ENCODE measurements at regions not wholly inside any gene's neighbourhood (a gene's known extent, or its start where the extent isn't known, plus 50 kb on each side); places are given as distances from the start of the nearest gene placed in this dataset.

- WGBS: 90% methylated on average over 1 of the region's 1 CpG
Observed at GRCh38 chr9:115195912-115196311, 78.0 kb upstream of the TNC start.

DNA sequence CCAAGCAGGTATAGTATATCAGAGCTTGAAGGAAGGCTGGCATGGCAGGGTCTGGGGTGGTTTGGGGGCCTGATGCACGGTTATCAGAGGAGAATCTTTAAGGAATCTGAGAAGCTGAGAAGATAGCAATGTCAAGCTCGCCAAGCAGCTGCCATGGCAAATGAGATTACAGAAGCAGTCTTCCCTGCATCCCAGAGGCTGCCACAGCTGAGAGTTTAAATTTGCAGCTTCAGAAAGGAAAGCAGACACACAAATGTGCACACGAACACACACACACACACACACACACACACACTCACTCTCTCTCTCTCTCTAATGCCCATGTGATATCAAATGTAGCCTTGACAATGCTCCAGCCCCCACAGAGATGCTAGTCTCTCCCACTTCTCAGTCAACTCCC is 79.0 kb upstream of the TNC start:
- no peak overlapping the region for H3K4me3 ChIP-seq (ENCODE audit: low read depth in 1 of 3, low read length in 3 of 3)
- no peak for TF ChIP-seq REST (IDR thresholded peaks at IDR 0.05)
- TF ChIP-seq SP1 (IDR thresholded peaks at IDR 0.05): no peak
- no peak for TF ChIP-seq YY1 (IDR thresholded peaks at IDR 0.05)
- TF ChIP-seq NR2F2 (IDR thresholded peaks at IDR 0.05): no peak
- TF ChIP-seq GABPA (IDR thresholded peaks at IDR 0.05 in 1 of 2, conservative IDR thresholded peaks at IDR 0.05 in 1 of 2): no peak
- no peak for TF ChIP-seq TAF1 (conservative IDR thresholded peaks at IDR 0.05)
- H3K36me3 ChIP-seq (ENCODE audit: control insufficient read depth in 4 of 4, insufficient read depth in 3 of 4, low read depth in 1 of 4, low read length in 3 of 4): no peaks in the 10 kb centered on the region
- WGBS: 58% methylated on average over 3 of the region's 3 CpGs
- no peaks in the 10 kb centered on the region for H3K27me3 ChIP-seq (ENCODE audit: control insufficient read depth in 4 of 4, insufficient read depth in 4 of 4, low read length in 3 of 4)
- H3K9ac ChIP-seq (ENCODE audit: low read depth in 1 of 2, low read length in 2 of 2): no peak overlapping the region
- no peaks in the 10 kb centered on the region for H3K4me1 ChIP-seq (ENCODE audit: control insufficient read depth in 4 of 4, insufficient read depth in 4 of 4, low read length in 3 of 4)
- no peak overlapping the region for H3K27ac ChIP-seq (ENCODE audit: low read depth in 1 of 2, low read length in 2 of 2)
- H3K9me3 ChIP-seq (ENCODE audit: control insufficient read depth in 4 of 4, low read length in 3 of 4): no peaks in the 10 kb centered on the region
- DNase-seq (ENCODE audit: low spot score): no peak

More at GRCh38 chr9:115195912-115196311, 78.0 kb upstream of the TNC start:
- no peaks in the 10 kb centered on the region for H3K4me1 ChIP-seq (ENCODE audit: control insufficient read depth in 4 of 4, insufficient read depth in 4 of 4, low read length in 3 of 4)
- no peak overlapping the region for H3K27ac ChIP-seq (ENCODE audit: low read depth in 1 of 2, low read length in 2 of 2)
- no peaks in the 10 kb centered on the region for H3K27me3 ChIP-seq (ENCODE audit: control insufficient read depth in 4 of 4, insufficient read depth in 4 of 4, low read length in 3 of 4)
- no peak for DNase-seq (ENCODE audit: low spot score)
- no peak for TF ChIP-seq HNF4G (IDR thresholded peaks at IDR 0.05)
- no peak for TF ChIP-seq REST (IDR thresholded peaks at IDR 0.05)
- TF ChIP-seq ATF3 (IDR thresholded peaks at IDR 0.05): no peak
- TF ChIP-seq RXRA (IDR thresholded peaks at IDR 0.05): no peak
- TF ChIP-seq FOXA2 (IDR thresholded peaks at IDR 0.05): no peak
- no peak for TF ChIP-seq JUND (IDR thresholded peaks at IDR 0.05)
- TF ChIP-seq YY1 (IDR thresholded peaks at IDR 0.05): no peak
- TF ChIP-seq, protein P1, sequence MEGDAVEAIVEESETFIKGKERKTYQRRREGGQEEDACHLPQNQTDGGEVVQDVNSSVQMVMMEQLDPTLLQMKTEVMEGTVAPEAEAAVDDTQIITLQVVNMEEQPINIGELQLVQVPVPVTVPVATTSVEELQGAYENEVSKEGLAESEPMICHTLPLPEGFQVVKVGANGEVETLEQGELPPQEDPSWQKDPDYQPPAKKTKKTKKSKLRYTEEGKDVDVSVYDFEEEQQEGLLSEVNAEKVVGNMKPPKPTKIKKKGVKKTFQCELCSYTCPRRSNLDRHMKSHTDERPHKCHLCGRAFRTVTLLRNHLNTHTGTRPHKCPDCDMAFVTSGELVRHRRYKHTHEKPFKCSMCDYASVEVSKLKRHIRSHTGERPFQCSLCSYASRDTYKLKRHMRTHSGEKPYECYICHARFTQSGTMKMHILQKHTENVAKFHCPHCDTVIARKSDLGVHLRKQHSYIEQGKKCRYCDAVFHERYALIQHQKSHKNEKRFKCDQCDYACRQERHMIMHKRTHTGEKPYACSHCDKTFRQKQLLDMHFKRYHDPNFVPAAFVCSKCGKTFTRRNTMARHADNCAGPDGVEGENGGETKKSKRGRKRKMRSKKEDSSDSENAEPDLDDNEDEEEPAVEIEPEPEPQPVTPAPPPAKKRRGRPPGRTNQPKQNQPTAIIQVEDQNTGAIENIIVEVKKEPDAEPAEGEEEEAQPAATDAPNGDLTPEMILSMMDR (IDR thresholded peaks at IDR 0.05; ENCODE audit: low read depth, low read length, missing input control): no peak
- peaks cover 0 to 1% (median under 1%) of the 10 kb centered on the region in 4 donors for H3K9me3 ChIP-seq (ENCODE audit: control insufficient read depth in 4 of 4, low read length in 3 of 4)
- no peak overlapping the region for H3K9ac ChIP-seq (ENCODE audit: low read depth in 1 of 2, low read length in 2 of 2)
- no peaks in the 10 kb centered on the region for H3K36me3 ChIP-seq (ENCODE audit: control insufficient read depth in 4 of 4, insufficient read depth in 3 of 4, low read depth in 1 of 4, low read length in 3 of 4)
- no peak overlapping the region for H3K4me3 ChIP-seq (ENCODE audit: low read depth in 1 of 3, low read length in 3 of 3)

Data from liver (tissue), 8 donors.